HG02678 (cell line): ENCODE measurements at regions not wholly inside any gene's neighbourhood (a gene's known extent, or its start where the extent isn't known, plus 50 kb on each side); places are given as distances from the start of the nearest gene placed in this dataset.
"Not testable (repeated sequence)": the region's sequence is repeated elsewhere in the genome, so short reads cannot be mapped to it uniquely, and the experiment has no call there.

Experiments
- ATAC-seq: cut with Tn5 transposase; IDR thresholded peaks from one replicate; pipeline ENCODE4 v1.9.1; 2021; ENCODE audit warnings: mild to moderate bottlenecking, moderate library complexity; ENCODE audit not compliant: unreplicated experiment

GRCh38 chr1:163935738-163936374 lies 614.1 kb downstream of the NUF2 start:
- no peak for ATAC-seq

DNA sequence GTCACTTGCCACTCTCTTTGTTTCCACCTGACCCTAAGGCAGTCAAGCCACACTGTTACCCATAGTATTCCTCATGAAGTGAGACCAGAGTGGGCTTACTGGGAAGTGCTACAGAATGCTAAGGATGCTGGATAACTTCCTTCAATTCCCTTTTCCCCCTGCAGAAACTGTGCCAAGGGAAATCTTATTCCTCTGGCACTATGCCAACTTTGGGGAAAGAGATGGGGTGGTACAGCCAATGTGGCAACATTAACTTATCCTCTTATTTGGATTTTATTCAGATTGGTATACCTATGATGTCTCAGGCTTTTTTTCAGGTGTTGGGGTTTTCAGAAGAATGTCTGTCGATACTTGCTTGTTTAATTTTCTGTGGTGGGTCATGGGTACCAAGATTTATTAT lies 599.4 kb upstream of the PBX1 start:
- no peak for ATAC-seq

- ATAC-seq = no peak
Observed at GRCh38 chr1:163970151-163970550, 588.8 kb upstream of the PBX1 start.

DNA sequence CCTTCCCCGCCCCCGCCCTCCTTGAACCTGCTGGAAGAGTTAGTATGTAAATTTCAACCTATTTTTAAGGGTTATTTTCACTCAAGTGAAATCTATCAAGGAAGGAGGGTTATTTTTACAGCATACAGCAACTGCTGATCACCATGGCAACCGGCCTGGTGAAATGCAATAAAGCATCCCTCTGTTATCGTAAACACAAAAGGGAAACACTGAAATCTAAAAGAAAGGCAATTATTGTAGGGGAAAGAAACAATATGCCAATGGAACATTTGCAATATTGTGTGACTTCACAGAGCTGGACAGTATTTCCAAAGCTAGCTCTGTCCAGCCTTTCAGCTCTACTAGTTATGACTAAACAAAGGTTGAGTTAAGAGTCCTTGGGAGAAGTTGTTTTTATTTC lies 588.3 kb upstream of the PBX1 start:
- no peak for ATAC-seq

GRCh38 chr1:163973586-163973985 lies 585.4 kb upstream of the PBX1 start:
- no peak for ATAC-seq

- no peak for ATAC-seq
Observed at GRCh38 chr1:163974120-163974519, 584.9 kb upstream of the PBX1 start.

GRCh38 chr1:163980394-163980793 lies 578.6 kb upstream of the PBX1 start:
- ATAC-seq = no peak

GRCh38 chr1:163981500-163982030 lies 577.4 kb upstream of the PBX1 start:
- ATAC-seq = no peak

DNA sequence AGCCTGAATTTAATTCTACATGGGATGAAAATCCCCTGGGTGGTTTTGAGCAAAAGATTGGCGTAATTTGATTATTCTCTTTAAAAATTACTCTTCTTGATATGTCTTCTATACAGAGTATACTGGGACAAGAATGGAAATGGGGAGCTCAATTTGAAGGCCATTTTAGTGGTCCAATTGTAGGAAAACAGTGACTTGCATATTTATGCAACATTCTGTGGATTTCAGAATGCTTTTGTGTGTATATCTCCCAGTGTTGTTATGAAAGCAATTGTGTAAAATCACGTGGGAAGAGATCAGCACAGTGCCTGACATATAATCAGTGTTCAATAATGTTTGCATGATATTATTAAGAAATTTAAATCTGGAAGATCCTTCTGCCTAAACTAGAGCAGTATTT lies 575.9 kb upstream of the PBX1 start:
- no peak for ATAC-seq

DNA sequence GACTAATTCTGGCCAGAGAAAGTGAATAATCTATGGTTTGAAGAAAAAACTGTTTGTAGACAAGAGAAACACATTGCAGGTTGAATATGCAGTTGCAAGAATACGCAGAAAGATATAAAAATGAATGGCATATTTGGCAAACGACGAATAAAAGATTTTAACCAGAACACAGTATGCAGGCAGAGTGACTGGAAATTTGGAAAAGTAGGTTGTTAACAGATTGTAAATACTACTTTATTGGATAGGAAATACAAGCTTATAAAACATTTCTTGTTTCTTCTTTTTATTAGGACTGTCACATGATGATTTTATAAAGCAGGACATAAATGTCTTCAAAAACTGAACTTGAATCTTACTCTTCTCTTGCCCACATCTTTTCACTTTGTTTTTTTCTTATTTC lies 573.3 kb upstream of the PBX1 start:
- ATAC-seq = no peak

DNA sequence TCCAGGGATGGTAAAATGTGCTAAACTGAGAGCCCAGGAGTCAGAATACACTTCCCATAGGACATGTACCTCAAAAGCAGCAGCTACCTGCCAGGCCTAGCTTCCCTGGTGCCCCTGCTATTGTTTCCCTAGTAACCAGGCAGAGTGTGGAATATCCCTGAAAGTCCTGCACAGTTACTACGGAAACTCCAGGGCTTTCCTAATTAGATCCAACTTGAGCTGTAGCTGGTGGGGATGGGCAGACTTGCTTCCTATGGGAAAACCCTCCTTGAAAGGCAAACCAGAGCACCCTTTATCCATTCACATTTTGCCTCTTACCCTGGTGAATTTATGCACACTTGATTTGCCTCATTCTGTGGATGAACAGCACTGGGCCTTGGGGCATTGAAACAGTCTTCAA lies 559.9 kb upstream of the PBX1 start:
- no peak for ATAC-seq

GRCh38 chr1:164006186-164006585 lies 552.8 kb upstream of the PBX1 start:
- not testable (repeated sequence) for ATAC-seq

- no peak for ATAC-seq
Observed at GRCh38 chr1:164006621-164007020, 552.4 kb upstream of the PBX1 start.

- no peak for ATAC-seq
Observed at GRCh38 chr1:164017239-164017638, 541.7 kb upstream of the PBX1 start.

GRCh38 chr1:164020391-164020790 lies 538.6 kb upstream of the PBX1 start:
- no peak for ATAC-seq

DNA sequence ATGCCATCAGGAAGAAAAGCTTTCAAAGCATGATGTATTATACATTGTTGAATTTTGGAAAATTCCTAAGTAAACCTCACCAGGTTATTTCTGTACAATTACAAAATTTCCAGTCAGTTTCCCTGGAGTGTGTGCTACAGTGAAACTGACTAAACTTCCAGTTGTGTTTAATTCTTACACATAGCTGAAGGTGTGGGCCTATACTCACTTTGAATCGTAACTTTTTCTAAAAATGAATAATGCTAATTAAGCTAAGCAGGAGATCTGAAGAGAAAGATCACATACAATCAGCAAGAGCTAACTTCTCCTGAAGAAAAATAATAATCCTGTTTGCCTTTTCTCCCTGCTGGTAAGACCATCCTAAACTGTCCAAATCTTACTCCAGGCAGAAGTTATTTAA lies 537.2 kb upstream of the PBX1 start:
- ATAC-seq = no peak

DNA sequence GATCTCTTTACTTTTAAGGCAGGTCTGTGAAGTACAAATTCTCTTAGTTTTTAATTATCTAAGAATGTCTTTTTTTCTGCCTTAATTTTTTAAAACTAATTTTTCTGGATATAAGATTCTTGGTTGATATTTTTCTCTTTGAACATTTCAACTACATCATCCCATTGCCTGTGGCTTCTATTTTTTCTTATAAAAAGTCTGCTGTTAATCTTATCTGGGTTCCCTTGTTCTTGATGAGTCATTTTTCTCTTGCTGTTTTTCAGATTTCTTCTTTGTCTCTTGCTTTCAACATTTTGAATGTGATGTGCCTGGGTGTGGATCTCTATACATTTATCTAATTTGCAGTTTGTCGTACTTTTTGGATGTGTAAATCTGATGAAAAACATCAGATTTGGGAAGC lies 525.2 kb upstream of the PBX1 start:
- no peak for ATAC-seq

- no peak for ATAC-seq
Observed at GRCh38 chr1:164040754-164041153, 518.2 kb upstream of the PBX1 start.

DNA sequence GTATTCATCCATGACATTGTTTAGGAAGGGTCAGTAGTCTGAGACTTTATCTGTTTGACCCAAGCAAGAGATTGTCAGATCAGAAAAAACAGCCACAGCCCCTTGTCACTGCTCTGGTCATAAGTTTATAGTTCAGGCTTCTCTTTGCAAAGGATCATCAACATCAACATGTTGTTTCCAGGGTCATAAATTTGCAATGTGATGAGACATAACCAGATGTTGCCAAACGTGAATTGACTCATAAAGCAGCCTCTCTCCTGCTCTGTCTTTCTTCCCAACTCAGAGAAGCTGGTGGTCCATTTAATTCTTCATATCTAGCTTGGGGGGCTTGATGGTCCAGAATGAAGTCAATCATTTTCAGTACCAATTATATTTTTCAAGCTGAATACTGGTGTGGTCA lies 507.2 kb upstream of the PBX1 start:
- no peak for ATAC-seq

GRCh38 chr1:164054331-164054730 lies 504.7 kb upstream of the PBX1 start:
- ATAC-seq = no peak

GRCh38 chr1:164058198-164058597 lies 500.8 kb upstream of the PBX1 start:
- ATAC-seq = no peak

DNA sequence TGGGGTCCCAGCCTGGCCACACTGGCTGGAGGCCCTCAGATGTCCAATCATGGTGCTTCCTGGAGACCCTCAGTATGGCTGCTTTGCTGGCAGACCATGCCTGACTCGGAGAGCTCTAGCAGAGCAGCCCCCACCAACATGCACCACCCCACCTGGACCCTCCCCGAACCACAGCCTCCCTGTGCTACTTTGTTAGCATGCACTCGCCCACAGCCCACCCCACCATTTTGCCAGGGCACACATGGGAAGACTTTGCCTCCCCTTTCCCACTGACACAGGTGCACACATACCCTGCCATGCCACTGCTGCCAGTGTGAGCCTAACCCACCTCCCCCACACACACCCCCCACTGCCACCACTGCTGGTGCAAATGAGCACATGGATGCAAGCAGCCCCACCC lies 497.5 kb upstream of the PBX1 start:
- ATAC-seq = no peak

- no peak for ATAC-seq
Observed at GRCh38 chr1:164064501-164064900, 494.5 kb upstream of the PBX1 start.
